Right ventricle myocardium superior (tissue), 1 donor: ENCODE measurements at regions not wholly inside any gene's neighbourhood (a gene's known extent, or its start where the extent isn't known, plus 50 kb on each side); places are given as distances from the start of the nearest gene placed in this dataset.

Experiments
- ATAC-seq: fragments of 200-7000 bp; cut with Tn5 transposase; one replicate; pipeline ENCODE4 v1.9.1; 2020; ENCODE audit warnings: mild to moderate bottlenecking; ENCODE audit not compliant: poor library complexity
- DNase-seq: peaks from one replicate; pipeline ENCODE4 v3.0.0-alpha.2; 2020
- intact Hi-C: fragments of 100-400 bp; cut with DNase I; formaldehyde crosslinking; loops from one replicate; pipeline ENCODE4 v1.11.2; 2022
- donor health status: DM: no; HTN: yes; CAD: no; lungs with severe emphysema.

- DNase-seq (no peak), ATAC-seq (no peak)
- intact Hi-C loops = no loop called here
These were observed 239.2 kb downstream of the MSRB3 start for GRCh38 chr12:65517656-65518210.

GRCh38 chr12:65518771-65519170, 240.3 kb downstream of the MSRB3 start:
- ATAC-seq = no peak
- DNase-seq = no peak
- intact Hi-C loops = no loop called here

DNA sequence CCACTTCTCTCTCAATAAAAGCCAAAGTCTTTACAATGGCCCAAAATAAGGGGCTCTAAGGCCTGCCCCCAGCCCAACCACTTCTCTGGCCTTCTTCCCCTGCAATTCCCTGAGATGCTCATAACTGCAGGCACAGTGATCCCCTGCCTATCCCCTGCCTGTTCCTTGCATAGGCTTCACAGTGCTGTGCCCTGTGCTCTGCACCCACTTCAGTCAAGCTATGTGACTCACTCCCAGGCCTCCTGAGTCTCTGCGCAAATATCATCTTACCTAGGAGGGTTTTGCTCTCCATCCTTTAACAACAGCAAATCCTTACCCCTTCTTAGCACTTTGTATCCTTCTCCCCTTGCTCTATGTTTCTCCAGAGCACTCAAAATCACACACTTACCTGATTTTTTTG, 242.2 kb downstream of the MSRB3 start:
- ATAC-seq (no peak), DNase-seq (no peak)
- intact Hi-C loops = no loop called here

GRCh38 chr12:65522956-65523860, 244.7 kb downstream of the MSRB3 start:
- no peak for DNase-seq
- no peak for ATAC-seq
- intact Hi-C loops = no loop called here

GRCh38 chr12:65524666-65525065, 246.2 kb downstream of the MSRB3 start:
- intact Hi-C loops = no loop called here
- ATAC-seq (no peak), DNase-seq (no peak)

DNA sequence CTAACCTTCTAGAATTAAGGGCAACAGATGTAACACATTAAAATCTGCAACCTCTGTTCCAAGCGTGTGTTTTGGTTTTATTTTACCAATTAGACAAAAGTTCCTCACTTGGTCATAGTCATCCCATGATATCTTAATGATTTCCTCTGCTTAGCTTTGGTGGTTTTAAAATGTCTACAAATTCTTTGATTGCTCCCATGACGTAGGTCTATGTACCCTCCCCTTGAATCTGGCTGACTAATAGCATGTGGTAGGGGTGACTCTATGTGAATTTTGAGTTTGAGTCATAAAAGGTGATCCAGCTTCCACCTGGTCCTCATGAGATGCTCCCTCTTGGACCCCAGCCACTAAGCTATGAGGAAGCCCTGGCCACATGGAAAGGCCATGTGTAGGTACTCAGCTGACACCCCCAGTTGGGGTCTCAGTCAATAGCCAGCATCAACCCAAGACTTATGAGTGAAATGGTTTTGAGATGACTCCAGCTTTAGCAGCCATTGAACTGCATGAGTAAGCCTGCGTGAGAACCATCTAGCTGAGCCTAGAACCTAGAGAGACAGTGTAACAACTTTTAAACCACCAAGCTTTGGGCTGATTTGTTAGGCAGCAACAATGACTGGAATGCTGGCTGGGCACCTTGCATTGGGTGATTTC, 247.1 kb downstream of the MSRB3 start:
- ATAC-seq = no peak
- intact Hi-C loops = no loop called here
- no peak for DNase-seq

- intact Hi-C loops = no loop called here
- ATAC-seq (no peak), DNase-seq (no peak)
These were observed 247.8 kb downstream of the MSRB3 start for GRCh38 chr12:65526311-65526710.

DNA sequence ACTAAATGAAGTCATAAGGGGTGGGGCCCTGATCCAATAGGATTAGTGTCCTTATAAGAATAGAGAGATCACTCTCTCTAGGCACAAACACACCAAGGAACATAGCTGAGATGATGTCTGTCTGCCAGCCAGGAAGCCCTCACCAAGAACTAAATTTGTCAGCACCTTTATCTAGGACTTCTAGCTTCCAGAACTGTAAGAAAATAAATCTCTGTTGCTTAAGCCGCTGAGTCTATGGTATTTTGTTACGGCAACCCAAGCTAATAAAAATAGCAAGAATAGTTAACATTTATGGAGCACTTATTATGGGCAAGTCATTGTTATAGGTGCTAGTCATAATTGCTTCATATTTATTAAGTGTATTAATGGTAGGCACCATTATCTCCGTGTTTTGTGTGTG, 249.6 kb downstream of the MSRB3 start:
- DNase-seq (no peak), ATAC-seq (no peak)
- intact Hi-C loops = no loop called here

GRCh38 chr12:65529106-65529505, 250.6 kb downstream of the MSRB3 start:
- intact Hi-C loops = no loop called here
- DNase-seq (no peak), ATAC-seq (no peak)

DNA sequence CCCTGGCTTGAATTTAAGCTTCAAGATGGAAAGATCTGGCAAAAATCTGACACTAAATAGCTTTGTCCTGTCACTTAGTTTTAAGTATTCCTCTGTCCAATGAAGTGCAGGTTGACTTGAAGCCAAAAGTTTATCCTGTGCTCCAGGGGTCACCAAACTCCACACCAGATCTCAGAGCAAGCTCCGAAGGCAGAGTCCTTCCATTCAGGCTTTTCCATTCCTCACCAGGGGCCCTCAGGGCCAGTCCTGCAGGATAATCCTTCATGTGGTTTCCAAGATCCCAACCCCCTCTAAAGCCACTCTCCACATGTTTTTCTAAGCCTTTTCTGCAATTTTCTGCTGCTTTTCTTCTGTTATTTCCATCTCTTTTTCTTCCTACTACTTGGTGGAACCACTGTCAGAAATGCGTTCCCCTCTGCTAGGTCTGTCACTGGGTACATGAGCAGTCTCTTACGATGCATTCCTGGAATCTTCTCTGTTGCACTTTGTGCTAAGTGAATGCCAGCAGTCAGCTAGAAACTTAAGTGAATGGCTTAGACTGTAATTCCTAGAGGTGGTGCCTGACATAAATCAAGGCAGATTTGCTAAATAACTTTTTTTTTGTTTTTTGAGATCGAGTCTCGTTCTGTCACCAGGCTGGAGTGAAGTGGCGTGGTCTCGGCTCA, 251.4 kb downstream of the MSRB3 start:
- no peak for ATAC-seq
- intact Hi-C loops = no loop called here
- no peak for DNase-seq

- DNase-seq (no peak), ATAC-seq (no peak)
- intact Hi-C loops = no loop called here
These were observed 253.7 kb downstream of the MSRB3 start for GRCh38 chr12:65532162-65532561.

- no peak for ATAC-seq
These were observed 254.3 kb downstream of the MSRB3 start for GRCh38 chr12:65532764-65533163.

GRCh38 chr12:65533177-65533883, 254.8 kb downstream of the MSRB3 start:
- intact Hi-C loops = no loop called here
- ATAC-seq (no peak), DNase-seq (no peak)

More at GRCh38 chr12:65532764-65533163, 254.3 kb downstream of the MSRB3 start:
- no peak for DNase-seq
- intact Hi-C loops = no loop called here

GRCh38 chr12:65534238-65534841, 255.9 kb downstream of the MSRB3 start:
- ATAC-seq (no peak), DNase-seq (no peak)
- intact Hi-C loops = no loop called here

DNA sequence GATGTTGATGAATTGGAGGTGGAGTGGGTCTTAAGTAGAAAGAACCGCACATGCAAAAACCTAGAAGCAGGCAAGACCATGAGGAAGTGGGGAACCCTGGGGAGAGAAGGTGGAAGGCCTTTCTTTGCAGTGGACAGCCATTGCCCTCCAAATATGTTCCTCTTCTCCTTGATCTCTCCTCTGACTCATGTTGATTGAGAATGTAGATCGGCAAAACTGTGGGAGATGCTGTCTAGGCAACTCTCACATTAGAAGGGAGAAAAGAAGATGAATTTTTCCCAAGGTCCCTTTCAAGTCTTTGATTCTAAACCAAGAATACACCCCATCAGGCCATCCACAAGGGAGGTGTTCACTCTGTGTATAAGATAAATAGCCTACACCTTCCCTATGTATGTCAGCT, 257.5 kb downstream of the MSRB3 start:
- DNase-seq (no peak), ATAC-seq (no peak)
- intact Hi-C loops = no loop called here

DNA sequence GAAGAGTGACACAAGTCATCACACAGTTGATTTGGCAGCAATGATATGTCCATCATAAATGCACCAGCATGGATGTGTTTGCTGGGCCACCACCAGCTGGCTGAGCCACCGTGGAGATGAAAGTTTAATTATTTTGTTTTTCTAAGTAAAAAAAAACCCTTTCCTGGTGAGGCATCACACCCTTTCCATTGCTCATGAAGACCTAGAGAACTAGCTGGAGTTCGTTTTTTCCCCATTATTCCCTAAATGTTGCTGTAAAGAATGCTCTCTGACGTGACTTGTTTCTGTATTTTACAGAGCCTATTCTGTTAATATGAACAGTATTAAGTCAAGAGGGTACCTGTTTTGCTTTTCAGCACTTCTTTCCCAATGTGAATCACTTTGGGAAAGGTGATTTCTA, 257.9 kb downstream of the MSRB3 start:
- no peak for ATAC-seq
- intact Hi-C loops = no loop called here
- no peak for DNase-seq

DNA sequence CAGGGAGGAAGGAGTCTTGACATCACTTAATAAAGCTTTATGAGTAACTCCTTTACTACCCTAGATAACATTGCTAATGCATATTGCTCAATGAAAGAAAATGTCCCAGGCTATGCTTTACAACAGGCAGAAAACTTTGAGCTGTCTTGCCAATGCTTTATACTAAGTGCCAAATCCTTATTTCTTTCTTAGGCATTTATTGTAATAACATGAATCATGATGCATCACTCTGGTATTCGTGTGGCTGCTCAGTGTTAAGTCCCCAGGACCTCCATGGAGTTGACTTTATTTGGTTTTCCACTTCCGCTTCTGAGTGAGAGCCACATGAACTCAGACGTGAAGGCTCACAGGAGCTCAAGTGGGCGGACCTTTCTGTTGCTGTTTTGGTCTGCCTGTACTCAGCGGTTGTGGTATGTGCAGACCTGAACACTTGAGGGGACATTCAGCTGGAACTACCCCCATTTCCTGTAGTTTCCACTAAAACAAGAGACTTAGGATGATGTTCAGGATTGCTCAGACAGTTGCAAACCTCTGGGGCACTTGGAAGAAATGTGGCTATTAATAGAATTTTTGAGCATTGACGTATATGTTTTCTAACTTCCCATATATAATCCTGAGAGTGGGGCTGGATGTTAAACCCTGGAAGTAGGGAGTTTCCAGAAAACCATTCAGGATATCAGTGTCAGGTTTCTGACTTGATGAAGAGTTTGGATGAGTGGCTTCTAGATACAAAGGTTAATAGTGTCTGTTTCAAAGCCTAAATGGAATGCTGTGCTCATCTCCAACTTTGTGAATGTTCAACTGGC, 258.6 kb downstream of the MSRB3 start:
- ATAC-seq = peak; percentile 60
- no peak for DNase-seq
- intact Hi-C loops = no loop called here

DNA sequence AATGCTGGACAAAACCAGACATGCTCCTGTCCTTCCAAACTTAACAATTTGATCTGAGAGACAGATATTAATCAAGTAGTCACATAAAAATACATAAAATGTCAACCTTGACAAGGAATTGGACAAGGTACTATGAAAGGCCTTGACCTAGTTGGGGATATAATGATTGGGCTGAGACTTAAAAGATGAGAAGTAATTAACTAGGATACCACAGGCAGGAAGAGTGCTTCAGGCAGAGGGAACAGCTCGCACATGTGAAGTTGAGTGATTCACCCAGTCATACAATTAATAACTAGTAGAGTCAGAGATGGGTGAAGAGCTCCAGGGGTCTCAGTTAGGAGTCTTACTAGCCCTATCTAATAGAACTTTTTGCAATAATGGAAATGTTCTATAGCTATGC, 259.5 kb downstream of the MSRB3 start:
- DNase-seq = no peak
- intact Hi-C loops = no loop called here
- ATAC-seq = no peak
